ENCODE measurements at regions not wholly inside any gene's neighbourhood (a gene's known extent, or its start where the extent isn't known, plus 50 kb on each side); places are given as distances from the start of the nearest gene placed in this dataset.

DNA sequence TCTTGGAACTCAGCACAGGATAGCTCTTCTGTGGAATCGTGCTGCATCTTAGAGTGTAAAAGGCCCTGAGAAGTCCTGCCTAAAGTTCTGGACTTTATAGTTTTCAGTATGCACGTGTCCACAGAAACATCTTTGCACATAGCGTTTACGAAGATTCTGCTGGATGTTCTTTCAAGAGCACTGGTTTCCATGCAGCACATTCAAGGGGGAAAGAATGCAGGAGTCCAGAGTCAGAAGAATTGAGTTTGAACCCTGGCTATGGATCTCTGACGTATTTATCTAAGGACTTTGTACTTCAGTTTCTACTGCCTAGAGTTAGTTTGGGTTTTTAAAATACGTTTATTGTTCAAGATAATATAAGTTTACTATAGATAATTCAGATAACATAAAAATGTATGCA is 282.8 kb upstream of the ZMIZ1 start:
- Mint-ChIP-seq H3K27me3 (ENCODE audit: low read depth) (peaks cover 6% of the 10 kb centered on the region), H3K27ac (ENCODE audit: unreplicated experiment) (no peak overlapping the region), H3K9me3 (ENCODE audit: low read depth) (peaks cover 3% of the 10 kb centered on the region), H3K4me3 (ENCODE audit: unreplicated experiment) (no peak overlapping the region), H3K4me1 (ENCODE audit: low read depth) (peaks cover 4% of the 10 kb centered on the region), H3K36me3 (ENCODE audit: low read depth) (peaks cover 3% of the 10 kb centered on the region)
- no peak for DNase-seq (ENCODE audit: low spot score)
- TF ChIP-seq CTCF (IDR thresholded peaks at IDR 0.05), result no peak

GRCh38 chr10:78787125-78787524 is 281.6 kb upstream of the ZMIZ1 start:
- no peak for TF ChIP-seq CTCF (IDR thresholded peaks at IDR 0.05)
- H3K4me3 Mint-ChIP-seq (ENCODE audit: unreplicated experiment), result no peak overlapping the region
- no peak overlapping the region for H3K27ac Mint-ChIP-seq (ENCODE audit: unreplicated experiment)
- DNase-seq (ENCODE audit: low spot score), result no peak
- peaks cover 4% of the 10 kb centered on the region for H3K4me1 Mint-ChIP-seq (ENCODE audit: low read depth)
- peaks cover 3% of the 10 kb centered on the region for H3K36me3 Mint-ChIP-seq (ENCODE audit: low read depth)
- H3K9me3 Mint-ChIP-seq (ENCODE audit: low read depth), result peaks cover 3% of the 10 kb centered on the region
- H3K27me3 Mint-ChIP-seq (ENCODE audit: low read depth), result peaks cover 8% of the 10 kb centered on the region

DNA sequence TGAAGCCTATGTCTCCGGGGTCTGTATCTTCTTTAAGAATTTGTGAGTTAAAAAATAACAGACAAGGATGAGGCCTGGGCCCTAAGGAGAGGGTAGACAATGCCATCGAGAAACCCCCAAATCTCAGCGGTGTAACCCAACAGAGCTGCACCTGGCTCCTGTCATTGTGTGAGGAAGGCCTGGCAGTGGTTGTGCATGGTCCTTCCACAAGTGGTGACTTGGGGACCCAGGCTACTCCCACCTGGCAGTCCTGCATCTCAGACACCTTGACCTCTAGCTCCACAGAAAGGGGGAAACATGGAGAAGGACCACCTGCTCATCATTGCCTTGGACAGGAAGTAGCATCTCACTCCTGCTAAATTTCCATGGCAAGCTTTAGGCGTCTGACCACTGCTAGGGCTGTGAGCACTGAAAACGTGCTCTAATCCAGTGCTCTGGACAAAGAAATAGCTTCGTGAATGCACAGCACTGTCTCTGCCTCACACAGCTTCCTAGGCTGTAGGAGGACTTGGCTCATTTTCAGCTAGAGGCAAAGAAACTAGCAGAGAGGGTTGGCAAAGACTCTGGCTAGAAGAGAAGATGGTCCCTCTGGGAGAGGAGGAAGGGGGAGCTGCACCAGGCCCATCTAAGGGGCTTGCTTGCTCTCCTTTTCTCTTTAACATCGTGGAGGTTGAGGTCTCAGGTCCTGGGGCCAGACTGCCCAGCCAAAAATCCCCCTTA is 273.9 kb upstream of the ZMIZ1 start:
- TF ChIP-seq CTCF (IDR thresholded peaks at IDR 0.05), result no peak
- Mint-ChIP-seq H3K4me1 (ENCODE audit: low read depth) (no peaks in the 10 kb centered on the region), H3K4me3 (ENCODE audit: unreplicated experiment) (no peak overlapping the region), H3K9me3 (ENCODE audit: low read depth) (peaks cover 5% of the 10 kb centered on the region), H3K27me3 (ENCODE audit: low read depth) (peaks cover 15% of the 10 kb centered on the region), H3K27ac (ENCODE audit: unreplicated experiment) (no peak overlapping the region), H3K36me3 (ENCODE audit: low read depth) (peaks cover 2% of the 10 kb centered on the region)
- no peak for DNase-seq (ENCODE audit: low spot score)

DNA sequence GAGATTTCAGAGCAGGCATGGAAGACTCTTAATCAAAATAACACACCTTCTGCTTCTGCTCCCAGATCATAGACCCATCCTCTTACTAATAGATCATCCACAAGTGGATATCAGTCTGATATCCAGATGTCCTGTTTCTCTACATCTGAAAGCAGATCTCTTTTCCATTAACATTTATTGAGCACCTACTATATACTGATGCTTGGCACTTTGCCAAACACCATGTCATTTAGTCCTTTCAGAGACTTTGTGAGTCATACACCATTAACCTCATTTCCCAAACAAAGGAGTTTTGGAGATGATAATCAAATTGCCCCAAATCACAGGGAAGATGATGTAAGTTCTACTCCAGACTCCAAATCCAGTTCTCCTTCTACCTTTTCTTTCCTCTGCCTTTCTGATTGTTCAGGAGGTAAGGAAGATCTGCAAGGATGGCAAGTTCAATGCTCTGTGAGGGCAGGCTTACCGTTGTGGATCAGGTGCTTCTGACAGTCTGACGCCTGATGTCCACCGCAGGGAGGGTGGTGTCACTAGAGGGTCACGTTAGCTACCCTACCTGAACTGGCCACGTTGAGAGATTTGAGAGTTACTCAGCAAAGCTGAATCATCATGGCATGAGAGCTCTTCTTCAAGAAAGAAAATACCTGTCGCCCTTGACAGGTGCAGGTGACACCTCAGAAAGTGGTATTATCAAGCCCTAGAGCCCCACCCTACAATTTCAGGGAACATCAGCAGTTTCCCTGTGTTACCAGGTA is 269.6 kb upstream of the ZMIZ1 start:
- Mint-ChIP-seq H3K27ac (ENCODE audit: unreplicated experiment) (no peak overlapping the region), H3K4me1 (ENCODE audit: low read depth) (peaks cover 13% of the 10 kb centered on the region), H3K36me3 (ENCODE audit: low read depth) (no peaks in the 10 kb centered on the region), H3K9me3 (ENCODE audit: low read depth) (no peaks in the 10 kb centered on the region), H3K27me3 (ENCODE audit: low read depth) (peaks cover 13% of the 10 kb centered on the region), H3K4me3 (ENCODE audit: unreplicated experiment) (no peak overlapping the region)
- DNase-seq (ENCODE audit: low spot score), result no peak
- TF ChIP-seq CTCF (IDR thresholded peaks at IDR 0.05), result no peak

GRCh38 chr10:78800006-78800405 is 268.8 kb upstream of the ZMIZ1 start:
- Mint-ChIP-seq H3K4me1 (ENCODE audit: low read depth) (peaks cover 21% of the 10 kb centered on the region), H3K4me3 (ENCODE audit: unreplicated experiment) (no peak overlapping the region), H3K27me3 (ENCODE audit: low read depth) (peaks cover 11% of the 10 kb centered on the region), H3K27ac (ENCODE audit: unreplicated experiment) (no peak overlapping the region), H3K9me3 (ENCODE audit: low read depth) (no peaks in the 10 kb centered on the region), H3K36me3 (ENCODE audit: low read depth) (no peaks in the 10 kb centered on the region)
- no peak for DNase-seq (ENCODE audit: low spot score)
- no peak for TF ChIP-seq CTCF (IDR thresholded peaks at IDR 0.05)
